NCI-H526 (cell line): ENCODE measurements at regions not wholly inside any gene's neighbourhood (a gene's known extent, or its start where the extent isn't known, plus 50 kb on each side); places are given as distances from the start of the nearest gene placed in this dataset.
A peak's percentile ranks its signal among the peaks of the same experiment; 100 is the strongest.

Experiments
- DNase-seq, 2 experiments: peaks; one replicate each; lab custom pipeline; 2025; lab: John Stamatoyannopoulos, UW

- no peak for DNase-seq
These were observed 248.6 kb upstream of the EPHA5 start for GRCh38 chr4:65918872-65919271.

GRCh38 chr4:65918212-65918611 is 247.9 kb upstream of the EPHA5 start:
- peak in 1 of 2 experiments; percentile 3 for DNase-seq

- DNase-seq = no peak
These were observed 247.2 kb upstream of the EPHA5 start for GRCh38 chr4:65917486-65917885.

- no peak for DNase-seq
These were observed 241.4 kb upstream of the EPHA5 start for GRCh38 chr4:65911720-65912119.

GRCh38 chr4:65893957-65894755 is 223.9 kb upstream of the EPHA5 start:
- DNase-seq = no peak

GRCh38 chr4:65893271-65893670 is 223.0 kb upstream of the EPHA5 start:
- DNase-seq = no peak

GRCh38 chr4:65880594-65880993 is 210.3 kb upstream of the EPHA5 start:
- DNase-seq = no peak

GRCh38 chr4:65868096-65868824 is 198.0 kb upstream of the EPHA5 start:
- peak in 1 of 2 experiments; percentile 28 for DNase-seq

- DNase-seq = peak in 1 of 2 experiments; percentile 40
These were observed 195.2 kb upstream of the EPHA5 start for GRCh38 chr4:65865489-65865888.

- DNase-seq = no peak
These were observed 191.7 kb upstream of the EPHA5 start for GRCh38 chr4:65861993-65862392.

- DNase-seq = peak in 1 of 2 experiments; percentile 30
These were observed 175.0 kb upstream of the EPHA5 start for GRCh38 chr4:65845199-65845773.

GRCh38 chr4:65839164-65839931 is 169.1 kb upstream of the EPHA5 start:
- DNase-seq = no peak

- DNase-seq = no peak
These were observed 164.4 kb upstream of the EPHA5 start for GRCh38 chr4:65834707-65835106.

- DNase-seq = no peak
These were observed 161.5 kb upstream of the EPHA5 start for GRCh38 chr4:65831828-65832227.

GRCh38 chr4:65825116-65825753 is 154.9 kb upstream of the EPHA5 start:
- DNase-seq = peak; percentile 80 to 91

- DNase-seq = no peak
These were observed 148.9 kb upstream of the EPHA5 start for GRCh38 chr4:65819192-65819591.

GRCh38 chr4:65805936-65806335 is 135.6 kb upstream of the EPHA5 start:
- DNase-seq = no peak

- no peak for DNase-seq
These were observed 129.2 kb upstream of the EPHA5 start for GRCh38 chr4:65799513-65799912.

GRCh38 chr4:65798498-65799127 is 128.3 kb upstream of the EPHA5 start:
- no peak for DNase-seq

- no peak for DNase-seq
These were observed 121.6 kb upstream of the EPHA5 start for GRCh38 chr4:65791812-65792308.
